Epidermal melanocyte (primary cell): ENCODE measurements at regions not wholly inside any gene's neighbourhood (a gene's known extent, or its start where the extent isn't known, plus 50 kb on each side); places are given as distances from the start of the nearest gene placed in this dataset.
"Not testable (repeated sequence)": the region's sequence is repeated elsewhere in the genome, so short reads cannot be mapped to it uniquely, and the experiment has no call there.

Source experiments
- DNase-seq: peaks from one replicate; pipeline ENCODE4 v3.0.0; 2011; ENCODE audit warnings: low spot score; ENCODE audit not compliant: insufficient read length

DNA sequence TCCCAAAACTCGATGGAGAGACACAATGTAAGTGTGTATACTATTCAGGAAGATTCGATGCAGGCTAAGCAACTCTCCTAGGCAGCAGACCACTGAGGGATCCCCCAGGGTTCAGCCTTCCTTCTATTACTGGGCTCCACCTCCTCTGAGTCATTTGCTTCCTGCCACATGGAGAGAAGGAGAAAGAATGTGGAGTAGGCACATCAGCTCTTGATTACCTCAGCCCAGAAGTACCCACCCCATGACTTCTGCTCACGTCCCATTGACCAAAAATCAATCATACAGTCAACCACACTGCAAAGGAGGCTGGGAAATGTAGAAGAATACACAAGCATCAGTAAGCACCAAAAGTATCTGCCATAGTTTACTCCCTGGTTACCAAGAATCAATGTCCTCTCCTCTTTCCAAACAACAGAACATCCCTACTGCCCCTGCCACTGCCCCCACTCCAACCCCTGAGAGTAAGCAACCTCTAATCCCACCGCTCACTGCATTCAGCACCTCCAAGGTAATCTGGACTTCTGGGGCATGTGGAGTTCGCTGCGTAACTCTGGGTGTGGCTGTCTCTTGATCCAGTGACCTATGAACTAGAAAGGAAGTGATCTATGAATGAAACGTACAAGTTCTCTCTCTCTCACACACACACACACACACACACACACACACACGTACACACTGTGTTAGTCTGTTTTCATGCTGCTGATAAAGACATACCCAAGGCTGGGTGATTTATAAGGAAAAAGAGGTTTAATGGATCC is 91.2 kb upstream of the C1QTNF7 start:
- no peak for DNase-seq

DNA sequence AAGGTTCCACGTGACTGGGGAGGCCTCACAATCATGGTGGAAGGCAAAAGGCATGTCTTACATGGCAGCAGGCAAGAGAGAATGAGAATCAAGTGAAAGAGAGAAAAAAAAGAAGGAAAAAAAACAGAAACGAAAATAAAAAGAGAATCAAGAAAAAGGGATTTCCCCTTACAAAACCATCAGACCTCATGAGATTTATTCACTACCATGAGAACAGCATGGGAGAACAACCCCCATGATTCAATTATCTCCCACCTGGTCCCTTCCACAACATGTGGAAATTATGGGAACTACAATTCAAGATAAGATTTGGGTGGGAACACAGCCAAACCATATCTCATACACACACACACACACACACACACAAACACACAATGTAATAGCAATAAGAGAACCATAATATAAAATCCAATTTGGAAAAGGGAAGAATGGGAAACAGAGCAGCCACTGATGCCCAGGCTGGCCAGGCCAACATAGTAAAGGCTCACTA is 90.6 kb upstream of the C1QTNF7 start:
- DNase-seq: not testable (repeated sequence)

DNA sequence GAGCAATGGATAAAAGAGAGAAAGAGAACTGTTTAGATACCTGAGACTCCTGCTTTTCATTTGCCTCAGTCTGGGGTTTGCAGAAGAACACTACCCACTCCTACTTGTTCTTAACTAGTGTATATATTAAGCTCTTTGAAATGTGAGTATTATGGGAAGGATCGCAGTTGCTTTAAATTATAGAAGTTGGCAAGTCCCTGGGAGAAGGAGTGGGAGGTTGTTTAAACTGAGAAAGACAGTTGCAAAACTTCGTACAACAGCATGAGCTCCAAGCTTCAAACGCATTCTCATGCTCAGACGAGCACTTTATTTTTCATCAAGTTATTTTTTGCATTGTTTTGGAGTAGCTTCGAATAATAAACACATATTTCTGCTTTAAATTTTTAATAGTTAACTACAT is 88.1 kb upstream of the C1QTNF7 start:
- no peak for DNase-seq

DNA sequence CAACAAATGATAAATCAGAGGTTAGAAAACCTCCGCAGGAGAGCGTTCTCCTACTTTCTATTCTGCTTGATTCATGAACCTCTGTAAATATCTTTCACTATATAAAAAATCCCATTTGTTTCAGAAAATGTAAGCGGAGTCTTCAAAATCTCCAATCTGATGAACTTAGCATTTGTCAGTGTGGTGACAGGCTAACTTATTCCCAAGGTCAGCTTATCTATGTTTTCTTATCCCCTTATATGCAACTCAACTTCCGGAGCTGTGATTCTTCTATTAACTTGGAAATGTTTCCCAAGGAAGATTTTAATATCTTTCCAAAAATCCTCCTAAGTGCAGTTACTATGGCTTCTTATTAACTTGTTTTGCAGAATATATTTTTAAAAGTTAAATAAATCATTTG is 87.5 kb upstream of the C1QTNF7 start:
- DNase-seq: no peak

DNA sequence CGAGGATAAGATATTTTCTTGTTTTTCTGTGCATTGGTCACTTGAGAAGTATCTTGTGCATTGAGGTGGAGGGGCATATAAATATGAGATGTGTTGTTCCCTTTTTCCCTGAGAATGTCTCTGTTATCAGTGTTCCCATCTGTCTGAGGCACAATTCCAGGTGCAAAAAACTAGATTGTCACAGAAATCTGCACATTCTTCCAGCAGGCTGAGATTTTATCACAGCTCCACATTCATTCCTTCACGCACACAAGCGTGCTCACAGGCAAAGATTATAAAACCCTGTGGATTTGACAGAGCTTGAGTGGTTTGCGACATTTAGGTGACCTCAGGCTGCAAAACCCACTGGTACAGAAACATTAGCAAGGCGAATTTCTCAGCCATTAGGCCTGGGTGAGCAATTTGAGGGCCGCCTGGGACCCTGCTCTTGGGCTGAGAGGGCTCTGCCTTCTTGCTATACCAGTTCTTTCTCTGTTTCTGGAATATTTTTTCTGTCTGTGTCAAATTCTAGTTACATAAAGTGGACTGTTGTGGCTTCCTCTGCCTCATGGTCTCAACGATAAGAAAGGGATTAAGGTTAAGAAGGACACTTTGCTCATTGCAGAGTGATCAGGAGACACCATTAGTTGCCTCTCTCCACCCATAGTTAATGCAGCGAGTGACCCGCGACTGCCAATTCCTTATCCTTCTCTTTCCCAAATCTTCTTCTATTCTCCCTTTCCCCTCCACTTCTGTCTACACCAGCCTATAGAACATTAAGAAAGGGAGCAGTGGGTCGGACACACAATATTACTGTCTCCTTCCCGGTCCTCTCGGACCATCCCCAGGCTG is 86.7 kb upstream of the C1QTNF7 start:
- no peak for DNase-seq

DNA sequence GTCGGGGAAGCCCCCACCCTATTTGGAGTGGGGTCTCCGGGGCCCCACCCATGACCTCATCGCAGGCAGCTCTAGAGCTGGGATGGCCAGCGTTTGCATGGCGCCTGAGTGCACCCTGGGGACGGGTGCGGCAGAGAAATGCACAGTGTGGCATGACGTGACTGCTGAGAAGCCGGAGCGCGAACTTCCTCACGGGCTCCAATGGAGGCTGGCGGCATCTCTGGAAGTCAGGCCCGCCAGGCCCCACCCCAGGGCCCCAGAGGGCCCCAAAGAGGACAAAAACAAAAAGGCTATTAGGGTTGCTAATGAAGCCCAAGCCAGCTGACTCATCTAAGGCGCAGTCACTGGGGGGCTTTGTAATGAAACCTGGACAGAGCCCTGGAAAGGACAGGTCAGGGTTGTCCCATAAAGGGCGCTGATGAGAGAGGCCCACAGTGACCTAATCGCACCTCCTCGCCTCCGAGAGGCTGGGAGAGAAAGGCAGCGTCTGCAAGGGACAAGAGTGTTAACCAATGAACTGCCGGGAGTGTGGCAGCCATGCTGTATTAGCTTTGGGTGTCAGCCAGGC is 86.0 kb upstream of the C1QTNF7 start:
- no peak for DNase-seq

DNA sequence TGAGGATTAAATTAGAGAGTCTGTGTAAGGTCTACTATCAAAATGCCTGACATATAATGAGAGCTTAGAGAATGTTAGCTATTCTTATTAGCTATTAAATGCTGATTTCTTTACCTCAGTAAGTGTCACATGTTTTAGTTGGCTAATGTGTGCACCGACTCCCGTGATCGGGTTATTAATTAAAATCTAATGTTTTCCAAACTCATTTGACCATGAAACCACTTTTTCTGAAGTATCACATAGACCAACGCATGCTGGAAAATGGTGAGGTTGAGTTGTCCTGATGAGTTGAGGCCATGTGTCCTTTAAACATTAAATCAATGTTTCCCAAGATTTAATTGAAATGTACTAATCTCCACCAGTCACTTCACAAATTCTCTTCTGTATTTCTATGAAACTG is 84.8 kb upstream of the C1QTNF7 start:
- DNase-seq: no peak

DNA sequence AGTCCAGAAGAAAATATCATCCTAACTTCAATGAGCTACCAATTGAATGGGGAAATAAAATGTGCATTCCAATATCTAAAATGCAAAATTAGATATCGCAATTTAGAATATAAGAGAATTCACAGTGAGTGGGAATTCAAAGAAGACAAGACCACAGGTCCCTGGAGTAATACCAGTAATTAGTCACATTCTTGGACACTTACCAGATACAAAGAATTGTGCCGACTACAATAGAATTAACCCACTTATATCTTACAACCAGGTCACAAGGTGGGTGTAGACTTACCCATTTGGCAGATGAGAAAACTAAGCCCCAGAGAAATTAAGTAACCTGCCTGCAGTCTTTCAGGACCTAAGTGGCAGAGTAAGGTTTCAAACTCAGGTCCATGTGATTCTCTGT is 84.3 kb upstream of the C1QTNF7 start:
- no peak for DNase-seq

DNA sequence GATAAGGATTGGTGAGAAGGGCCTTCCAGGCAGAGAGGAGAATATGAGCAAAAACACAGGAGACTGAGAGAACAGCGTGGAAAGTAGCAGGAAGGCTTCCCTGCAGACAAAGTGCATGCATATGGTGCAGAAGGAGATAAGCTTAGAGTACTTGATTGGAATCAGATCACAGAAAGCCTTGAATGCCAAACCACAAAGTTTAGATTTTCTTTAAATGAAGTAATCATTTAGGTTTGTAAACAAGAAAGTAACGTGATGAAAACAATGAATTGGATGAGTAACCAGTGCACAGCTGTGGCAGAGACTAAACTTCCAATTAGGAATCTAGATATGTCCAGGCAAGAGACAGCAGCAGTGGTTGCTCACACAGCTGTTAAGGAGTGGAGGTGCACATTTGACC is 83.8 kb upstream of the C1QTNF7 start:
- no peak for DNase-seq

DNA sequence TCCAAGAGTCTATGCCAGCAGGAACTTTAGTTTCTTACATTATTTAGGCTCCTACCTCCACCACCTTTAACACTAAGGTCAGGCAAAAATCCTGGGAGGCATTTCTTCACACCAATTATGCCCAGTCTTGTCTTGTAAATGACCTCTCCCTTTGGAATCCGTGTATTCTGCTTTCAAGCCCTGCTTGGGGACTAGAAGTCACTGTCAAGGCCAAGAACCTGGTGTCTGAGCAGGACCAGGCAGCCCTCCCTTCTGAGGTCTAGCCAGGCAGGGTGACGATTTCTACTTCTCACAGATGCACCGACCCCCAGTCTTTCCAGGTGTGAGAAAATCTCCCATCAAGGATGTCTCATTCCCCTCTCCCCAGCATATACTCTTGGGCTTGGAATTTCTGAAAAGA is 82.7 kb upstream of the C1QTNF7 start:
- DNase-seq: no peak

DNA sequence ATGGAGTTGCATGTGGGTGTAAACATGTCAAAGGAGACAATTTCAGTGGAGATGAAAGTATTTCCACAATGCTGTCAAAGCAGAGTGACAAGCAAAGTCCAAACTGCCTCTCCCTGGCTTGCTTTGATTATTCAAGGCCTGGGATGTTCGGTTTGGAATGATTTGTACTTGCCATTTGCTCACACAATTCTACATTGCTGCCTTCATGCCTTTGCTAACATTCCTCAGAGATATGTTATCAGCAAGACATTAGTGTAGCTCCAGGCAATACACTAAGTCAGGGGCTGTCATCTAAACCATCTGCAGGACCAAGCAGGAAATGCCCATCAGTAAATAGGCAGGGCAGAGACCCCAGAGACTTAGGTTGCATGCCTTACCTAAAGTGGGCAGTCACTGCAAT is 79.6 kb upstream of the C1QTNF7 start:
- no peak for DNase-seq

DNA sequence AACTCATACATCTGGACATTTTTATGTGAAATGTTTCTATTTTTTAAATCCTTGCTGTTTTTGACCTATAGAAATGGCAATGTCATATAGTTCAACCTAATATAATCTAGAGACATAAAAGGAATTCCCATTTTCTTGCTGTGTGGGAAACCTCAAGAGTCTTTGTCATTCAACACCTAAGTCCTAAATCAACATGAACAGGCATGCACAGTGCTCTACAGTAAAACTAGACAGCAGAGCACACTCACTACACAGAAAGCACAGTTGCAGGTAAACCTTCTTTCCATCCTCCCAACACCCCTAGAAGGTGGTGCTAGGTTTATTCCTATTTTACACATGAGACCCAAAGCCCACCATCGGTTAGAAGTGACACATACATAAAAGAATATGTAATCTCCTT is 79.1 kb upstream of the C1QTNF7 start:
- DNase-seq: no peak

DNA sequence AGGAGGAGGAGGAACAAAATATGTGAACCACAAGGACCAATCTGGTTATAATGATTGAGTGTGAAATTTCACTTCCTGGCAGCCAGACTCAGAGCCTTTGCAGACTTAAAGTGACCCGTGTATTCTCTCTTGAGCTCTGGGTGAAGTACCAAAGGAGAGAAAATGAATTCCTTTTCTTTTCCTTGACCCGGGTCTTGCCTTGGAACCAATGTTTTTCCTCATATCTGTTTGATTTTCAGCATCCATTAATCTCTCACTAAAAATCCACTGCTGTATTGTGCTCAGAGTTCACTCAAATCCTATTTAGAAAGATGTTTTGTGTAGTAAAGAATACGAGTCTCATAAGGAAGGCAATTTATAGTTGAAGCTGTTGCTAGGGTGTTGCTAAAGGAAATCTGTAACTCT is 78.3 kb upstream of the C1QTNF7 start:
- no peak for DNase-seq

DNA sequence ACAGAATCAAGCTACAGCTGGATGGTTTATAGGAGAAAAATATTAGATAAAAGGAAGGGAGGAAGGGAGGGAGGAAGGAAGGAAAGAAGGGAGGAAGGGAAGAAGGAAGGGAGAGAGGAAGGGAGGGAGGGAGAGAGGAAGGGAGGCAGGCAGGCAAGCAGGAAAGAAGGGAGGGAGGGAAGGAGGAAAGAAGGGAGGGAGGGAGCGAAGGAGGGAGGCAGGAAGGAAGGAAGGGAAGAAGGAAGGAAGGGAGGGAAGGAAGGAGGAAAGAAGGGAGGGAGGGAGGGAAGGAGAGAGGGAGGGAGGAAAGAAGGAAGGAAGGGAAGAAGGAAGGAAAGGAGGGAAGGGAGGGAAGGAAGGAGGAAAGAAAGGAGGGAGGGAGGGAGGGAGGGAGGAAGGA is 77.9 kb upstream of the C1QTNF7 start:
- DNase-seq: no peak

DNA sequence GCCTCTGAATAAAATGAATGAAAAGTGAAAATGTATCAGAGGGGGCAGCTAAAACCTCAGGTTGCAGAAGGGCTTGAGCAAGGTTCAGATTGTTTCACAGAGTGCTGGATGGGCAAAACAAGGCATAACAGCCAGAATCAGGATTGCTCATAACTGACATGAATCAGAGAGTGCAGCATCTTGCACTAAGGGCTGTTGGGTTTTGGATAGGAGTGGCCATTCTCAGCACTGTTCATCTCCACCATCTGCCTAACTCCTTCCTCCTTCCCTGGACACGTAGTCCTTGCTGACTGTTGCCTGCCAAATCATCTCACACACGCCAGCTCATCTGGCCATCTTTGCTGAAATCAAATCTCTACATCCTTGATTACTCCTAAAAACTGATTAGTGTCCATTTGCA is 75.3 kb upstream of the C1QTNF7 start:
- DNase-seq: no peak

DNA sequence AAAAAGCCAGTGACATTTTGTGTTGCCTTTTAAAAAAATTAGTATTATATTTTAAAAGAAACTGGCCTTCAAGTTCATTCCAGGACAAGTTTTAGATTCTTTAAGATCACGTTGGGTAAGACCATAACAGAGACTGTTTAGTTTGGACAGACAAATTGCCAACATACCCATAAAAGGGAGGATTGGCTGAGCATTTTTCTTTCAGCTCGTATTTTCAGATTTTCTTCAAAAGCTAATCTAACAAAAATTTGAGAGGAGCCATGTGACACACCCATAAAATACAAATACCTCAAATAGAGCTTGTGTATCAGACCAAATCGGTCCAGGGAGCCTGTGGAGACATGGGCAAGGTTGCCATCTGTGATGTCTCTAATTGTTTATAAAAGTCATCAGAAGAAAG is 74.6 kb upstream of the C1QTNF7 start:
- DNase-seq: no peak

DNA sequence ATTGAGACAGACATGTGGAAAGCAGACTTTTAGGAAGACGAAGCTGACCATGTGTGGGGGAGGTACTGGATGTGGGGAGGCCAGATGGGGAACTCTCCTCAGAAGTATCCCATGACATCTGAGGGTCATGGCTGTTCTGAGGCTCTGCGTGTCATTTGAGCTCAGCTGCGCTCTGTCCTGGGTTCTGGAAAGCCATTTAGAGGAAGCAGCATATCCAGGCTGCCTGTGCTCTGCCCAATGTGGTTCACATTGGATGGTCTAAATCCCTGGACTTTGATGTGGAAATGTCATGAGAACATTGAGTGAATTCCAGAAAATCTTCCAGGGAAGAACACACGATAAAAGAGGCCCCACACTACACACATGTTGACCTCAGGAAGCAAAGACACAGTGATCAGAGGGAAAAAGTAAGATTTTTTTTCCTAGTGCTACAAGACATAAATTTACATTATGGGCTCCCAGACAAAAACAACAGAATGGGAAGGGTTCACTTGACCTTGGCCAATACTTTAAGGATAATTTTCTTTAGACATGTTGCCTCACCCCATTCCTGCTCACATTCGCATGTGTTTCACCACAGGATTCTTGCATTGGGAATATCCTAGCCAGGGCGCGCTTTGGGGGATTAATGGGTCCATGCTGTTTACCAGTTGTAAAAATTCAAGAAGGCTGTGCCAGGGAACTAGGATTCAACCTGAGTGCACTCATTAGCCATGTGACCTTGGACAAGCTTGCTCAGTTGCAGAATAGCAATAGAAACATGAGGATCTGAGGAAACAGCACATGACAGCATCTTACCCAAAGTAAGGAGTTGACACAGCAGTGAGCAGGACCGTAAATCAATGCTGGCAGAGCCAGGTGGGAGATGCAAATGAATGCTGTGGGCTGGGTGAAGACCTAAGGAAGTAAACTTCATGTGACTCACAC is 73.2 kb upstream of the C1QTNF7 start:
- no peak for DNase-seq

DNA sequence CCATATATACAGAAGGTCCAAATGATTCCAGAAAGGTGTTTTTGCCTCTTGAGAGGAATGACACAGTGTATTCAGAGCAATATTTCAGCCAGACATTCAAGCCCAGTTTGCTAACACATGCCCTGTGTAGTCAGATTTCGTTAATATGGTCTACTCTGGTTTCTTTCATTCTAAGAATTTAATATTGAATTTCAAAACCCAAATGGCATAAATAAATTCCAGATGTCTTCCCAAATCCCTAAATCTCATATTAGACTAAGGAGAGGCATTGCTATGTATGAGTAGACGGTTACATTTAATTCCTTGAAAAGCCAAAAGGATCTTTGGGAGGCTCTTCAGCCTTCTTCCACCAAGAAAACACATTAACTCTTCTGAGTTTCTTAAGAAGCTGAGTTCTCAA is 66.3 kb upstream of the C1QTNF7 start:
- no peak for DNase-seq

DNA sequence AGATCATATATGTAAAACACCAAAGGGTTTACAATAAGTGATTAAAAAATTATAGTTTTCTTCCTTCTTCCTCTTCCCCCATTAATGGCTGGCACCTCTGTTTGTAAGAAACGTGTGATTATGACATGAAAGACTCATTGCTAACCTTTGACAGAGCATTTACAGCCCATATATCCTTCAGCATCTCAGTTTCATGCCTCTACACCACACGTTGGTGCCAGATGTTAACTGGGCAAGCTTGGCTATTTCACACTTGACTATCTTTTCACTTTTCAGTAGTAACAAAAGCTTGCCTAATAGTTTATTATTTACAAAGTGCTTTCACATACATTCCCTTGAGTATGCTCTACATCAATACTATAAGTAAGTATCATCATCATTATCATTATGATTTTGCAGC is 65.3 kb upstream of the C1QTNF7 start:
- no peak for DNase-seq

DNA sequence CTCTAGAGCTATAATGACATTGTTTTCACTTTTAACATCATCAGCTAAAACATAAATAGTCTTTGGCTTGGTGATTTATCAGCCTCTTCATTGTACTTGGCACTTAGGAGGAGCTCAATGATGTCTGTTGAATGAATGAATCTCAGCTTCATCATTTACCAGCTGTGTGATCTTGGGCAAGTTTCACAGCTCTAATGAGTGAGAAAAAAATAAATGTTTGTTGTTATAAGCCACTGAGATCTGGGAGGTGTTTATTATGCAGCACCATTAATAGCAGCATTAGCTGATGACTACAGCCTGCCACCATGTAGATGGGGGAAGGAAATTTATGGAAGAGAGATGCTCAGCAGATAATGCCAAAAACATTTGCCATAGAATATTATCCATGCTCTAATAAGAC is 63.6 kb upstream of the C1QTNF7 start:
- DNase-seq: no peak

DNA sequence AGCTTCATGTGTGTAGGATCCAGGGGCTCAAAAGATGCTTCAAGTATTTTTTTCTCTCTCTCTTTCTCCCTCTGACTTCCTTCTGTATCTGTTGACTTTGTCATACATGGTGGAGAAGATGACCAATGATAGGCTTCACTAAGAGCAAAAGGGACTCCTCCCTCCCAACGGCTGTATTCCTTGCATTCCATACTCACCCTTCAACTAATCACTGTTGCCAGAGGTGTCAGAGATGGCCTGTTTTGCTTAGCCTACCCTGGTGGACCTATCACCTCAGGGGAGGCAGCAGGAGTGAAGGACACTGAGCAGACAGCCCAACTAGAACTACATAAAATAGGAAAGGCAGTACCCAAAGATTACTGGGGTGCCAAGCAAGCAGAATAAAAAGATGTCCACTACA is 62.2 kb upstream of the C1QTNF7 start:
- no peak for DNase-seq
